ENCODE measurements at regions not wholly inside any gene's neighbourhood (a gene's known extent, or its start where the extent isn't known, plus 50 kb on each side); places are given as distances from the start of the nearest gene placed in this dataset.

- TF ChIP-seq CTCF (IDR thresholded peaks at IDR 0.05; ENCODE audit: low read depth, low read length) (no peak), POLR2A (IDR thresholded peaks at IDR 0.05; ENCODE audit: extremely low read depth, insufficient read length) (no peak), MAX (IDR thresholded peaks at IDR 0.05; ENCODE audit: low read depth, low read length) (no peak), MYC (IDR thresholded peaks at IDR 0.05; ENCODE audit: low read depth, low read length) (no peak)
Observed at GRCh38 chr9:108052431-108053080, 563.0 kb upstream of the KLF4 start.
